ENCODE measurements at regions not wholly inside any gene's neighbourhood (a gene's known extent, or its start where the extent isn't known, plus 50 kb on each side); places are given as distances from the start of the nearest gene placed in this dataset.

- Histone ChIP-seq H3K9ac (ENCODE audit: low read depth in 1 of 3, low read length in 3 of 3) (no peak overlapping the region), H3K4me3 (ENCODE audit: low read length in 3 of 3) (no peak overlapping the region), H3K4me1 (ENCODE audit: control insufficient read depth in 3 of 3, insufficient read depth in 3 of 3, low read length in 3 of 3) (peaks cover 2 to 7% (median 6%) of the 10 kb centered on the region in 3 donors), H3K9me3 (ENCODE audit: control insufficient read depth in 3 of 3, low read length in 3 of 3) (no peaks in the 10 kb centered on the region), H3K27me3 (ENCODE audit: control insufficient read depth in 3 of 3, insufficient read depth in 3 of 3, low read length in 3 of 3) (no peaks in the 10 kb centered on the region), H3K27ac (ENCODE audit: low read depth, low read length) (no peak overlapping the region), H3K36me3 (ENCODE audit: control insufficient read depth in 3 of 3, insufficient read depth in 3 of 3, low read length in 3 of 3) (no peaks in the 10 kb centered on the region)
Measured at GRCh38 chr4:128347930-128348660, 60.5 kb upstream of the PGRMC2 start.

- H3K9ac ChIP-seq (ENCODE audit: low read depth in 1 of 3, low read length in 3 of 3) = no peak overlapping the region
- no peaks in the 10 kb centered on the region for H3K27me3 ChIP-seq (ENCODE audit: control insufficient read depth in 3 of 3, insufficient read depth in 3 of 3, low read length in 3 of 3)
- peaks cover 2 to 7% (median 6%) of the 10 kb centered on the region in 3 donors for H3K4me1 ChIP-seq (ENCODE audit: control insufficient read depth in 3 of 3, insufficient read depth in 3 of 3, low read length in 3 of 3)
- H3K36me3 ChIP-seq (ENCODE audit: control insufficient read depth in 3 of 3, insufficient read depth in 3 of 3, low read length in 3 of 3) = no peaks in the 10 kb centered on the region
- no peak overlapping the region for H3K4me3 ChIP-seq (ENCODE audit: low read length in 3 of 3)
- no peak overlapping the region for H3K27ac ChIP-seq (ENCODE audit: low read depth, low read length)
- no peaks in the 10 kb centered on the region for H3K9me3 ChIP-seq (ENCODE audit: control insufficient read depth in 3 of 3, low read length in 3 of 3)
Measured at GRCh38 chr4:128347175-128347868, 59.7 kb upstream of the PGRMC2 start.

GRCh38 chr4:128346054-128346716 lies 58.6 kb upstream of the PGRMC2 start:
- H3K36me3 ChIP-seq (ENCODE audit: control insufficient read depth in 3 of 3, insufficient read depth in 3 of 3, low read length in 3 of 3) = no peaks in the 10 kb centered on the region
- H3K4me3 ChIP-seq (ENCODE audit: low read length in 3 of 3) = no peak overlapping the region
- H3K9me3 ChIP-seq (ENCODE audit: control insufficient read depth in 3 of 3, low read length in 3 of 3) = peaks cover 0 to 2% (median 0%) of the 10 kb centered on the region in 3 donors
- H3K9ac ChIP-seq (ENCODE audit: low read depth in 1 of 3, low read length in 3 of 3) = no peak overlapping the region
- H3K27ac ChIP-seq (ENCODE audit: low read depth, low read length) = no peak overlapping the region
- H3K4me1 ChIP-seq (ENCODE audit: control insufficient read depth in 3 of 3, insufficient read depth in 3 of 3, low read length in 3 of 3) = peaks cover 2 to 7% (median 6%) of the 10 kb centered on the region in 3 donors
- no peaks in the 10 kb centered on the region for H3K27me3 ChIP-seq (ENCODE audit: control insufficient read depth in 3 of 3, insufficient read depth in 3 of 3, low read length in 3 of 3)

DNA sequence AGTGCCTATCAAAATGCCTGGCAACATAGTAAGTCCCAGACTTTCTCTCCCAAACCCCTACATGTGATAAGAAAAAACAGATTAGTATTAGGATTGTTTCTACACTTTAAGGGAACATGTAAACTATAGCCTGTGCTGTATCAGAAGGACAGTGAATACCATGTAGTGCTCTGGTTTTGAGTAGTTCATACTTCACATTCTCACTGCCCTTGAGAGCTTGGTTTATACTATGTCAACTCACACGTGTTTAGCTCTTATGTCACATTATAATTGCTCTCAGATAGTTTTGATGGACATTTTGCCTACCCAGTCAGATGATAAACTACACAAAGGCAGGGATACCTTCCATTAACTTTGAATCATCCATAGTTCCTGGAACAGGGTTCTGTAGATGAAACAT lies 58.0 kb upstream of the PGRMC2 start:
- Histone ChIP-seq H3K27ac (ENCODE audit: low read depth, low read length) (no peak overlapping the region), H3K4me3 (ENCODE audit: low read length in 3 of 3) (no peak overlapping the region), H3K4me1 (ENCODE audit: control insufficient read depth in 3 of 3, insufficient read depth in 3 of 3, low read length in 3 of 3) (peaks cover 2 to 7% (median 6%) of the 10 kb centered on the region in 3 donors), H3K9me3 (ENCODE audit: control insufficient read depth in 3 of 3, low read length in 3 of 3) (peaks cover 0 to 2% (median 0%) of the 10 kb centered on the region in 3 donors), H3K9ac (ENCODE audit: low read depth in 1 of 3, low read length in 3 of 3) (no peak overlapping the region), H3K36me3 (ENCODE audit: control insufficient read depth in 3 of 3, insufficient read depth in 3 of 3, low read length in 3 of 3) (no peaks in the 10 kb centered on the region), H3K27me3 (ENCODE audit: control insufficient read depth in 3 of 3, insufficient read depth in 3 of 3, low read length in 3 of 3) (no peaks in the 10 kb centered on the region)

DNA sequence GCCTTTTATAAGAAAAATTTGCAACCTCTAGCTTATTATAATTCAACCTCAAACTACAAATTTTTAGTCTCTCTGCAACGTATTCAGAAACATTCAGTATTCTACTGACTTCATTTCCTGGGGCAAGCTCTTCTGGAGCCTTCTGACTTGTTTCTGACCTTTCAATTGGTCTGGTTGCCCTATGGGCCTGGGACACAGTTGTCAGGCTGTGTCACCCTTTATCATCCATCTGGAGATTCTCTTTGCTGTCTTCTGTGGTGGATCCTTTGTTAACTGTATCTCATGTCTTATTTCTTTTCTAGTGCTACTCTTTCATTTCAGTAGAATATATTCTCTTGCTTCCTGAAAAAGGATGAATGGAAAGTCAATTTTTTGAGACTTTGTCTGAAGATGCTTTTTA lies 55.1 kb upstream of the PGRMC2 start:
- Histone ChIP-seq H3K27me3 (ENCODE audit: control insufficient read depth in 3 of 3, insufficient read depth in 3 of 3, low read length in 3 of 3) (no peaks in the 10 kb centered on the region), H3K4me3 (ENCODE audit: low read length in 3 of 3) (no peak overlapping the region), H3K4me1 (ENCODE audit: control insufficient read depth in 3 of 3, insufficient read depth in 3 of 3, low read length in 3 of 3) (peaks cover under 1 to 7% (median 6%) of the 10 kb centered on the region in 3 donors), H3K36me3 (ENCODE audit: control insufficient read depth in 3 of 3, insufficient read depth in 3 of 3, low read length in 3 of 3) (no peaks in the 10 kb centered on the region), H3K27ac (ENCODE audit: low read depth, low read length) (no peak overlapping the region), H3K9ac (ENCODE audit: low read depth in 1 of 3, low read length in 3 of 3) (no peak overlapping the region), H3K9me3 (ENCODE audit: control insufficient read depth in 3 of 3, low read length in 3 of 3) (peaks cover 0 to 2% (median 0%) of the 10 kb centered on the region in 3 donors)

DNA sequence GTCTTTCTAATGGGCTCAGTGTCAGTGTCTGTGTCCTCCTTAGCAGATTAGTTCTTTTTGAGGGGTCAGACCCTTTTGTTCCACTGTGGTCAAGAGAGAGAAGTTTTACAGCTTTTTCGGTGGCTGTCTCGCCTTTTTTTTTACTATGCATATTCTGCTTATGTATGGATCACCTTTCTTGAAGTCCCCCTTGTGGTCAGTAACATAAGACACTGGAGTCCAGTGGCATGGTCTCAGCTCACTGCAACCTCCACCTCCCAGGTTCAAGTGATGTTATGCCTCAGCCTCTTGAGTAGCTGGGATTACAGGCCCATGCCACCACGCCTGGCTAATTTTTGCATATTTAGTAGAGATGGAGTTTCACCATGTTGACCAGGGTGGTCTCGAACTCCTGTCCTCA lies 54.0 kb upstream of the PGRMC2 start:
- Histone ChIP-seq H3K4me3 (ENCODE audit: low read length in 3 of 3) (no peak overlapping the region), H3K9ac (ENCODE audit: low read depth in 1 of 3, low read length in 3 of 3) (no peak overlapping the region), H3K4me1 (ENCODE audit: control insufficient read depth in 3 of 3, insufficient read depth in 3 of 3, low read length in 3 of 3) (no peaks in the 10 kb centered on the region), H3K27ac (ENCODE audit: low read depth, low read length) (no peak overlapping the region), H3K9me3 (ENCODE audit: control insufficient read depth in 3 of 3, low read length in 3 of 3) (peaks cover 0 to 2% (median 0%) of the 10 kb centered on the region in 3 donors), H3K36me3 (ENCODE audit: control insufficient read depth in 3 of 3, insufficient read depth in 3 of 3, low read length in 3 of 3) (no peaks in the 10 kb centered on the region), H3K27me3 (ENCODE audit: control insufficient read depth in 3 of 3, insufficient read depth in 3 of 3, low read length in 3 of 3) (no peaks in the 10 kb centered on the region)

- Histone ChIP-seq H3K36me3 (ENCODE audit: control insufficient read depth in 3 of 3, insufficient read depth in 3 of 3, low read length in 3 of 3) (no peaks in the 10 kb centered on the region), H3K4me3 (ENCODE audit: low read length in 3 of 3) (no peak overlapping the region), H3K27ac (ENCODE audit: low read depth, low read length) (no peak overlapping the region), H3K4me1 (ENCODE audit: control insufficient read depth in 3 of 3, insufficient read depth in 3 of 3, low read length in 3 of 3) (no peaks in the 10 kb centered on the region), H3K9me3 (ENCODE audit: control insufficient read depth in 3 of 3, low read length in 3 of 3) (peaks cover 0 to 2% (median 0%) of the 10 kb centered on the region in 3 donors), H3K27me3 (ENCODE audit: control insufficient read depth in 3 of 3, insufficient read depth in 3 of 3, low read length in 3 of 3) (no peaks in the 10 kb centered on the region), H3K9ac (ENCODE audit: low read depth in 1 of 3, low read length in 3 of 3) (no peak overlapping the region)
Measured at GRCh38 chr4:128338634-128339355, 51.2 kb upstream of the PGRMC2 start.

- Histone ChIP-seq H3K36me3 (ENCODE audit: control insufficient read depth in 3 of 3, insufficient read depth in 3 of 3, low read length in 3 of 3) (no peaks in the 10 kb centered on the region), H3K4me1 (ENCODE audit: control insufficient read depth in 3 of 3, insufficient read depth in 3 of 3, low read length in 3 of 3) (no peaks in the 10 kb centered on the region), H3K4me3 (ENCODE audit: low read length in 3 of 3) (no peak overlapping the region), H3K27ac (ENCODE audit: low read depth, low read length) (no peak overlapping the region), H3K9ac (ENCODE audit: low read depth in 1 of 3, low read length in 3 of 3) (no peak overlapping the region), H3K27me3 (ENCODE audit: control insufficient read depth in 3 of 3, insufficient read depth in 3 of 3, low read length in 3 of 3) (no peaks in the 10 kb centered on the region), H3K9me3 (ENCODE audit: control insufficient read depth in 3 of 3, low read length in 3 of 3) (peaks cover 0 to 2% (median 0%) of the 10 kb centered on the region in 3 donors)
Measured at GRCh38 chr4:128337863-128338262, 50.2 kb upstream of the PGRMC2 start.

Measured in skeletal muscle tissue (tissue), 3 donors.